ENCODE measurements at regions not wholly inside any gene's neighbourhood (a gene's known extent, or its start where the extent isn't known, plus 50 kb on each side); places are given as distances from the start of the nearest gene placed in this dataset.
"Not testable (repeated sequence)": the region's sequence is repeated elsewhere in the genome, so short reads cannot be mapped to it uniquely, and the experiment has no call there.

GRCh38 chr5:72584466-72584865 is 77.3 kb upstream of the ZNF366 start:
- TF ChIP-seq CTCF (conservative IDR thresholded peaks at IDR 0.05) = peak; percentile 22
- peaks cover 2% of the 10 kb centered on the region for H3K27me3 Mint-ChIP-seq (ENCODE audit: insufficient read depth)
- Histone ChIP-seq H3K9ac (ENCODE audit: extremely low read depth, low read length, poor library complexity, severe bottlenecking) (no peak overlapping the region), H3K4me1 (ENCODE audit: control insufficient read depth, insufficient read depth, low read length) (no peaks in the 10 kb centered on the region), H3K27me3 (ENCODE audit: control insufficient read depth, insufficient read depth, low read length, poor library complexity, severe bottlenecking) (no peaks in the 10 kb centered on the region), H3K36me3 (ENCODE audit: control insufficient read depth, insufficient read depth, low read length) (no peaks in the 10 kb centered on the region), H3K4me3 (ENCODE audit: low read length) (no peak overlapping the region), H3K9me3 (ENCODE audit: control insufficient read depth, low read length) (no peaks in the 10 kb centered on the region), H3K27ac (ENCODE audit: low read depth, low read length) (no peak overlapping the region)
- DNase-seq = no peak
- peaks cover 7% of the 10 kb centered on the region for H3K9me3 Mint-ChIP-seq
- 83 to 85% methylated on average over 3 of the region's 3 CpGs for WGBS, 2 experiments (ENCODE audit: insufficient coverage in 1 of 2, insufficient read length in 1 of 2)
- peaks cover 3% of the 10 kb centered on the region for H3K4me1 Mint-ChIP-seq
- no peak overlapping the region for H3K27ac Mint-ChIP-seq
- peaks cover 1% of the 10 kb centered on the region for H3K36me3 Mint-ChIP-seq (ENCODE audit: low read depth)
- H3K4me3 Mint-ChIP-seq = no peak overlapping the region

- not testable (repeated sequence) for H3K27me3 ChIP-seq (ENCODE audit: control insufficient read depth, insufficient read depth, low read length, poor library complexity, severe bottlenecking); H3K4me1 ChIP-seq (ENCODE audit: control insufficient read depth, insufficient read depth, low read length); H3K27ac ChIP-seq (ENCODE audit: low read depth, low read length); H3K27ac Mint-ChIP-seq; H3K4me3 Mint-ChIP-seq; H3K4me1 Mint-ChIP-seq; H3K36me3 ChIP-seq (ENCODE audit: control insufficient read depth, insufficient read depth, low read length); H3K36me3 Mint-ChIP-seq (ENCODE audit: low read depth); H3K4me3 ChIP-seq (ENCODE audit: low read length); H3K9ac ChIP-seq (ENCODE audit: extremely low read depth, low read length, poor library complexity, severe bottlenecking); H3K9me3 ChIP-seq (ENCODE audit: control insufficient read depth, low read length); H3K27me3 Mint-ChIP-seq (ENCODE audit: insufficient read depth); DNase-seq
- H3K9me3 Mint-ChIP-seq = peaks cover 34% of the 10 kb centered on the region
- WGBS, 2 experiments (ENCODE audit: insufficient coverage in 1 of 2, insufficient read length in 1 of 2) = 75% methylated on average over 1 of the region's 2 CpGs; no CpG with 5 or more reads in 1 of the 2 experiments
Measured at GRCh38 chr5:72579290-72579689, 72.1 kb upstream of the ZNF366 start.

GRCh38 chr5:72572236-72572765 is 65.1 kb upstream of the ZNF366 start:
- no peaks in the 10 kb centered on the region for H3K4me1 Mint-ChIP-seq
- H3K4me3 Mint-ChIP-seq = no peak overlapping the region
- WGBS, 2 experiments (ENCODE audit: insufficient coverage in 1 of 2, insufficient read length in 1 of 2) = 82 to 84% methylated on average over 3 to 4 of the region's 4 CpGs
- no peak for DNase-seq
- H3K36me3 ChIP-seq (ENCODE audit: control insufficient read depth, insufficient read depth, low read length) = no peaks in the 10 kb centered on the region
- TF ChIP-seq CTCF (conservative IDR thresholded peaks at IDR 0.05) = no peak
- H3K4me3 ChIP-seq (ENCODE audit: low read length) = no peak overlapping the region
- peaks cover 12% of the 10 kb centered on the region for H3K27me3 ChIP-seq (ENCODE audit: control insufficient read depth, insufficient read depth, low read length, poor library complexity, severe bottlenecking)
- H3K9ac ChIP-seq (ENCODE audit: extremely low read depth, low read length, poor library complexity, severe bottlenecking) = no peak overlapping the region
- H3K27ac Mint-ChIP-seq = no peak overlapping the region
- no peaks in the 10 kb centered on the region for H3K9me3 ChIP-seq (ENCODE audit: control insufficient read depth, low read length)
- H3K27ac ChIP-seq (ENCODE audit: low read depth, low read length) = no peak overlapping the region
- H3K9me3 Mint-ChIP-seq = peaks cover 7% of the 10 kb centered on the region
- peaks cover 16% of the 10 kb centered on the region for H3K27me3 Mint-ChIP-seq (ENCODE audit: insufficient read depth)
- no peaks in the 10 kb centered on the region for H3K4me1 ChIP-seq (ENCODE audit: control insufficient read depth, insufficient read depth, low read length)
- no peaks in the 10 kb centered on the region for H3K36me3 Mint-ChIP-seq (ENCODE audit: low read depth)

GRCh38 chr5:72569408-72569944 is 62.3 kb upstream of the ZNF366 start:
- Histone ChIP-seq H3K9me3 (ENCODE audit: control insufficient read depth, low read length) (no peaks in the 10 kb centered on the region), H3K4me1 (ENCODE audit: control insufficient read depth, insufficient read depth, low read length) (no peaks in the 10 kb centered on the region), H3K36me3 (ENCODE audit: control insufficient read depth, insufficient read depth, low read length) (no peaks in the 10 kb centered on the region), H3K4me3 (ENCODE audit: low read length) (no peak overlapping the region), H3K9ac (ENCODE audit: extremely low read depth, low read length, poor library complexity, severe bottlenecking) (no peak overlapping the region), H3K27ac (ENCODE audit: low read depth, low read length) (no peak overlapping the region), H3K27me3 (ENCODE audit: control insufficient read depth, insufficient read depth, low read length, poor library complexity, severe bottlenecking) (peaks cover 16% of the 10 kb centered on the region)
- H3K4me3 Mint-ChIP-seq = no peak overlapping the region
- TF ChIP-seq CTCF (conservative IDR thresholded peaks at IDR 0.05) = no peak
- DNase-seq = no peak
- no peak overlapping the region for H3K27ac Mint-ChIP-seq
- H3K36me3 Mint-ChIP-seq (ENCODE audit: low read depth) = no peaks in the 10 kb centered on the region
- H3K4me1 Mint-ChIP-seq = no peaks in the 10 kb centered on the region
- peaks cover 20% of the 10 kb centered on the region for H3K27me3 Mint-ChIP-seq (ENCODE audit: insufficient read depth)
- H3K9me3 Mint-ChIP-seq = no peaks in the 10 kb centered on the region
- WGBS, 2 experiments (ENCODE audit: insufficient coverage in 1 of 2, insufficient read length in 1 of 2) = 88 to 93% methylated on average over 3 to 5 of the region's 5 CpGs
